GM23338 (cell line): ENCODE measurements at regions not wholly inside any gene's neighbourhood (a gene's known extent, or its start where the extent isn't known, plus 50 kb on each side); places are given as distances from the start of the nearest gene placed in this dataset.

Experiments
- ATAC-seq: fragments of 200-7000 bp; cut with Tn5 transposase; 3 replicates; pipeline ENCODE4 v1.9.1; 2020
- DNase-seq: peaks from one replicate; pipeline ENCODE4 v3.0.0-alpha.2; 2015; ENCODE audit warnings: low spot score
- H2AFZ ChIP-seq: fragments of 200-600 bp; sonication (generic); 2 replicates; pipeline ENCODE4 v1.8.0; 2016; ENCODE audit warnings: antibody characterized with exemption, mild to moderate bottlenecking, moderate library complexity
- H3F3A ChIP-seq: fragments of 200-600 bp; sonication (generic); replicated peaks from 2 replicates; pipeline ENCODE4 v1.8.0; 2017; ENCODE audit warnings: antibody characterized with exemption, mixed run types, low read depth
- H3K27ac ChIP-seq: fragments of 200-600 bp; sonication (generic); 2 replicates; pipeline ENCODE4 v1.6.1; 2016; ENCODE audit warnings: low read depth
- H3K27me3 ChIP-seq: fragments of 200-600 bp; sonication (generic); 2 replicates; pipeline ENCODE4 v1.8.0; 2016; ENCODE audit warnings: mild to moderate bottlenecking, mixed run types, moderate library complexity; ENCODE audit not compliant: insufficient read depth
- H3K36me3 ChIP-seq: fragments of 200-600 bp; sonication (generic); 2 replicates; pipeline ENCODE4 v1.8.0; 2016; ENCODE audit warnings: mild to moderate bottlenecking; ENCODE audit not compliant: insufficient read depth
- H3K4me1 ChIP-seq: fragments of 200-600 bp; sonication (generic); 2 replicates; pipeline ENCODE4 v1.8.0; 2016; ENCODE audit warnings: mild to moderate bottlenecking, moderate library complexity; ENCODE audit not compliant: insufficient read depth
- H3K4me2 ChIP-seq: fragments of 200-600 bp; sonication (generic); 2 replicates; pipeline ENCODE4 v1.7.1; 2017; ENCODE audit warnings: mixed run types
- H3K4me3 ChIP-seq: fragments of 200-600 bp; sonication (generic); 2 replicates; pipeline ENCODE4 v1.6.1; 2016; ENCODE audit warnings: mixed run types
- H3K79me2 ChIP-seq: fragments of 200-600 bp; sonication (generic); replicated peaks from 2 replicates; pipeline ENCODE4 v1.8.0; 2017; ENCODE audit warnings: mild to moderate bottlenecking; ENCODE audit not compliant: insufficient read depth
- H3K9me2 ChIP-seq: fragments of 200-600 bp; sonication (generic); 2 replicates; pipeline ENCODE4 v1.8.0; 2017; ENCODE audit not compliant: insufficient read depth
- H4K20me1 ChIP-seq: fragments of 200-600 bp; sonication (generic); replicated peaks from 2 replicates; pipeline ENCODE4 v1.8.0; 2017; ENCODE audit warnings: mild to moderate bottlenecking; ENCODE audit not compliant: insufficient read depth
- H3K27ac Mint-ChIP-seq: 2 replicates; pipeline ENCODE4 v1.8.0; 2020; ENCODE audit warnings: inconsistent platforms, mild to moderate bottlenecking, moderate library complexity, mixed read lengths
- H3K27me3 Mint-ChIP-seq: 3 replicates; pipeline ENCODE4 v1.8.0; 2022; ENCODE audit warnings: low read depth, mild to moderate bottlenecking, moderate library complexity, mixed read lengths, inconsistent platforms; ENCODE audit not compliant: insufficient read depth, poor library complexity
- H3K36me3 Mint-ChIP-seq: 3 replicates; pipeline ENCODE4 v1.8.0; 2021; ENCODE audit warnings: low read depth, mild to moderate bottlenecking, inconsistent platforms, moderate library complexity, mixed read lengths
- H3K4me1 Mint-ChIP-seq: 3 replicates; pipeline ENCODE4 v1.8.0; 2020; ENCODE audit warnings: mild to moderate bottlenecking, inconsistent platforms, mixed read lengths
- H3K4me3 Mint-ChIP-seq: 3 replicates; pipeline ENCODE4 v1.8.0; 2021; ENCODE audit warnings: moderate library complexity, mild to moderate bottlenecking, inconsistent platforms, mixed read lengths
- H3K9me3 Mint-ChIP-seq: 3 replicates; pipeline ENCODE4 v1.8.0; 2020; ENCODE audit warnings: moderate library complexity, mild to moderate bottlenecking, inconsistent platforms, mixed read lengths
- CREB1 ChIP-seq: fragments of 250-450 bp; sonication (Bioruptor Pico); IDR thresholded peaks from 2 replicates; pipeline ENCODE4 v1.5.0; 2020; ENCODE audit warnings: low read depth, mild to moderate bottlenecking, moderate library complexity
- ETS1 ChIP-seq: IDR thresholded peaks from 2 replicates; pipeline ENCODE4 v1.6.1; 2016; ENCODE audit warnings: antibody characterized with exemption
- EZH2 ChIP-seq: fragments of 200-600 bp; sonication (generic); IDR thresholded peaks from one replicate; pipeline ENCODE4 v1.8.0; 2017; ENCODE audit warnings: antibody characterized with exemption, mild to moderate bottlenecking, low read depth; ENCODE audit not compliant: unreplicated experiment
- EZH2phosphoT487 ChIP-seq: fragments of 200-600 bp; sonication (generic); IDR thresholded peaks from one replicate; pipeline ENCODE4 v1.8.1; 2018; ENCODE audit warnings: antibody characterized with exemption; ENCODE audit not compliant: unreplicated experiment
- JUNB ChIP-seq: IDR thresholded peaks from one replicate; pipeline ENCODE4 v1.6.1; 2016; ENCODE audit warnings: antibody characterized with exemption; ENCODE audit not compliant: unreplicated experiment
- NANOG ChIP-seq: IDR thresholded peaks from 2 replicates; pipeline ENCODE4 v1.6.1; 2016; ENCODE audit warnings: antibody characterized with exemption, borderline replicate concordance
- POLR2AphosphoS5 ChIP-seq: IDR thresholded peaks from 2 replicates; pipeline ENCODE4 v1.6.1; 2016; ENCODE audit warnings: antibody characterized with exemption, low read depth
- REST ChIP-seq: IDR thresholded peaks from one replicate; pipeline ENCODE4 v1.6.1; 2018; ENCODE audit warnings: antibody characterized with exemption; ENCODE audit not compliant: unreplicated experiment
- STAT1 ChIP-seq: IDR thresholded peaks from one replicate; pipeline ENCODE4 v1.6.1; 2016; ENCODE audit warnings: antibody characterized with exemption; ENCODE audit not compliant: unreplicated experiment
- ZNF114 ChIP-seq: fragments of 250-450 bp; sonication (Bioruptor Pico); IDR thresholded peaks from 2 replicates; pipeline ENCODE4 v1.5.0; 2020; ENCODE audit warnings: mild to moderate bottlenecking, moderate library complexity
- ZNF331 ChIP-seq: fragments of 250-450 bp; sonication (Bioruptor Pico); IDR thresholded peaks from 2 replicates; pipeline ENCODE4 v1.5.0; 2020; ENCODE audit warnings: low read depth, mild to moderate bottlenecking, moderate library complexity

- no peak overlapping the region for H3K4me2 ChIP-seq
- H3F3A ChIP-seq: no peaks in the 10 kb centered on the region
- no peaks in the 10 kb centered on the region for H3K36me3 Mint-ChIP-seq
- H4K20me1 ChIP-seq: 0 out of 2 replicates have a peak, but pooled peaks cover 5% of the 10 kb centered on the region
- H3K9me3 Mint-ChIP-seq: no peaks in the 10 kb centered on the region
- no peaks in the 10 kb centered on the region for H3K36me3 ChIP-seq
- ATAC-seq: no peak
- peaks cover 2% of the 10 kb centered on the region; the same call in 1 of the 3 replicates for H3K4me1 Mint-ChIP-seq
- TF ChIP-seq ETS1 (no peak), STAT1 (no peak), JUNB (no peak), ZNF331 (no peak)
- no peaks in the 10 kb centered on the region for H3K4me1 ChIP-seq
- H3K27me3 Mint-ChIP-seq: peaks cover 6% of the 10 kb centered on the region
- H3K4me3 ChIP-seq: no peak overlapping the region
- H3K9me2 ChIP-seq: peaks cover 17% of the 10 kb centered on the region
- H3K27me3 ChIP-seq: no peaks in the 10 kb centered on the region
- H3K4me3 Mint-ChIP-seq: no peak overlapping the region
- H2AFZ ChIP-seq: no peak overlapping the region
- H3K27ac ChIP-seq: no peak overlapping the region
- H3K27ac Mint-ChIP-seq: no peak overlapping the region
- H3K79me2 ChIP-seq: no peaks in the 10 kb centered on the region
- DNase-seq: no peak
These were observed 65.5 kb upstream of the FOXE1 start for GRCh38 chr9:97787551-97787950.

GRCh38 chr9:97788763-97789663, 64.0 kb upstream of the FOXE1 start:
- Histone ChIP-seq H3K79me2 (no peaks in the 10 kb centered on the region), H3F3A (no peaks in the 10 kb centered on the region), H3K4me3 (no peak overlapping the region), H2AFZ (no peak overlapping the region), H3K4me1 (no peaks in the 10 kb centered on the region), H3K27ac (no peak overlapping the region), H3K4me2 (no peak overlapping the region), H3K9me2 (peaks cover 15% of the 10 kb centered on the region), H3K36me3 (no peaks in the 10 kb centered on the region), H3K27me3 (no peaks in the 10 kb centered on the region), H4K20me1 (0 out of 2 replicates have a peak, but pooled peaks cover 5% of the 10 kb centered on the region)
- Mint-ChIP-seq H3K36me3 (no peaks in the 10 kb centered on the region), H3K4me1 (peaks cover 2% of the 10 kb centered on the region; the same call in 1 of the 3 replicates), H3K9me3 (no peaks in the 10 kb centered on the region), H3K27me3 (peaks cover 6% of the 10 kb centered on the region), H3K4me3 (no peak overlapping the region), H3K27ac (no peak overlapping the region)
- no peak for TF ChIP-seq EZH2
- no peak for TF ChIP-seq CREB1 (CRISPR knock-in tag)
- no peak for TF ChIP-seq STAT1
- TF ChIP-seq ZNF331: no peak
- TF ChIP-seq JUNB: no peak
- no peak for TF ChIP-seq POLR2AphosphoS5
- no peak for TF ChIP-seq REST
- no peak for TF ChIP-seq EZH2phosphoT487
- no peak for TF ChIP-seq NANOG
- no peak for TF ChIP-seq ETS1
- no peak for TF ChIP-seq ZNF114 (CRISPR knock-in tag)
- DNase-seq: no peak
- no peak for ATAC-seq
